Stimulated activated CD8-positive, alpha-beta memory T cell treated with anti-CD3 and anti-CD28 coated beads, Interleukin-7, amount 100 ng/mL, for 48 hours (primary cell): ENCODE measurements at regions not wholly inside any gene's neighbourhood (a gene's known extent, or its start where the extent isn't known, plus 50 kb on each side); places are given as distances from the start of the nearest gene placed in this dataset.
"Not testable (repeated sequence)": the region's sequence is repeated elsewhere in the genome, so short reads cannot be mapped to it uniquely, and the experiment has no call there.

Experiments
- DNase-seq, 2 donors: peaks; one replicate each; pipeline ENCODE4 v3.0.0-alpha.2; 2020; ENCODE audit warnings: low read depth in 1 of 2; ENCODE audit errors: extremely low read depth in 1 of 2

GRCh38 chr12:131353376-131353775 lies 357.5 kb upstream of the SFSWAP start:
- no peak for DNase-seq

- no peak for DNase-seq
Observed at GRCh38 chr12:131353826-131354225, 357.1 kb upstream of the SFSWAP start.

- DNase-seq = no peak
Observed at GRCh38 chr12:131355361-131356245, 355.3 kb upstream of the SFSWAP start.

GRCh38 chr12:131356485-131357184 lies 354.3 kb upstream of the SFSWAP start:
- DNase-seq = no peak

- no peak for DNase-seq
Observed at GRCh38 chr12:131357185-131357747, 353.6 kb upstream of the SFSWAP start.

GRCh38 chr12:131357920-131358319 lies 353.0 kb upstream of the SFSWAP start:
- no peak for DNase-seq

- no peak for DNase-seq
Observed at GRCh38 chr12:131362291-131363211, 348.3 kb upstream of the SFSWAP start.

- no peak for DNase-seq
Observed at GRCh38 chr12:131363393-131363792, 347.5 kb upstream of the SFSWAP start.

- no peak for DNase-seq
Observed at GRCh38 chr12:131363841-131364495, 346.9 kb upstream of the SFSWAP start.

- no peak for DNase-seq
Observed at GRCh38 chr12:131364903-131365820, 345.7 kb upstream of the SFSWAP start.

- no peak for DNase-seq
Observed at GRCh38 chr12:131365821-131366260, 345.0 kb upstream of the SFSWAP start.

- DNase-seq = no peak
Observed at GRCh38 chr12:131366261-131366871, 344.5 kb upstream of the SFSWAP start.

- DNase-seq = not testable (repeated sequence)
Observed at GRCh38 chr12:131367067-131367982, 343.6 kb upstream of the SFSWAP start.

GRCh38 chr12:131367983-131368667 lies 342.8 kb upstream of the SFSWAP start:
- DNase-seq = no peak

GRCh38 chr12:131368668-131369071 lies 342.2 kb upstream of the SFSWAP start:
- no peak for DNase-seq

GRCh38 chr12:131369094-131369845 lies 341.6 kb upstream of the SFSWAP start:
- no peak for DNase-seq
